GM21528 (cell line): ENCODE measurements at regions not wholly inside any gene's neighbourhood (a gene's known extent, or its start where the extent isn't known, plus 50 kb on each side); places are given as distances from the start of the nearest gene placed in this dataset.

Experiments
- ATAC-seq: cut with Tn5 transposase; IDR thresholded peaks from one replicate; pipeline ENCODE4 v1.9.1; 2021; ENCODE audit warnings: mild to moderate bottlenecking, moderate library complexity; ENCODE audit not compliant: unreplicated experiment, low FRiP score

DNA sequence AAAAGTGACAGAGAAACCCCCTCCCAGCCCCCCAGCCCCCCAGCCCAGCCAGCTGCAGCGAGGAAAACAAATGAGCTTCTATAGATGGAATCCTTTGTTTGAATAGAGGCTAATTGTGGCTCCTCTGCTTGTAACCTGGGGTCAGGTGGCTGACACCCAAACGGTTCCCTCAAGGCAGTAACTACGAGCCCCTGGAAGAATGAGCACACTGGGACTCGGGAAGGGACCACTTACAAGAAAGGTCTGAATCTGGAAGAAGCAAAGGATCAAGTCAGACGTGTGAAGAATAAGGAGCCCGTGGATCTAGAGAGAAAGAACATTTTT is 108.7 kb upstream of the FUT8 start:
- ATAC-seq = no peak

DNA sequence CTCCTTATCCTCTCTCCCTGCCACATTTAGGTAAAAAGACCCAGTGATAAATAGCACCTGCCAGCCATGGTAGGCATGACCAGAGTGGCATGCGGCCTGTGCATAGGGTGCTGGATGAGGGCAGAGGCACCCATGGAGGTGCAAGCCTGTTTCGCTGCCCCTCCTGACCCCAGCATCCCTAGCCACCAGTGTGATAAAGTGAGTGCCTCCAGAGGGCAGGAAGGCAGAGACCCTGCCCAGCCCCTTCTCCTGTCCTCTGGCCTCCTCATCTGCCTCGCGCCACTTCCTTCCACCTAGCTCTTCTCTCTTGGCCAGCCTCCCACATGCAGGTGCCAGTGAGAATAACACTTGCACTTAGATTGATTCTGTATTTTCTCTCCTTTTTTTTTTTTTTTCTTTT is 108.3 kb upstream of the FUT8 start:
- ATAC-seq = no peak

DNA sequence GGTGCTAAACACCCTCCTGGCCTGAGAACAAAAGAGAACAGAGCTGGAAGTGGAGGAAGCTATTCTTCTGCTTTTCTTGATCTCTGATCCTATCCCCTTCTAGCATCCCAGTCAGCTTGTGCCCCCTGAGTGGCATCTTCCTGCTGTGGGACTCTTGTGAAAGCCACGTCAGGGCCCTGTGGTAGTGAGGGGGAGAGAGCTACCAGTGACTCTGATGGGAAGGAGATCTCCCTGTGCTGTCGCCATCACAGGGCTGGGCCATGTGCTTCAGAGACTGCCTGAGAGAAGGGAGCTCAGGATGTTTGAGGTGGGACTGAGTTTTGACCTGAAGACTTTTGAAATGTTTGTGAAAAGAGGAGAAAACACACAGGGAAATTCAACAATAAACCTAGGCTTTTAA is 107.6 kb upstream of the FUT8 start:
- ATAC-seq = no peak

DNA sequence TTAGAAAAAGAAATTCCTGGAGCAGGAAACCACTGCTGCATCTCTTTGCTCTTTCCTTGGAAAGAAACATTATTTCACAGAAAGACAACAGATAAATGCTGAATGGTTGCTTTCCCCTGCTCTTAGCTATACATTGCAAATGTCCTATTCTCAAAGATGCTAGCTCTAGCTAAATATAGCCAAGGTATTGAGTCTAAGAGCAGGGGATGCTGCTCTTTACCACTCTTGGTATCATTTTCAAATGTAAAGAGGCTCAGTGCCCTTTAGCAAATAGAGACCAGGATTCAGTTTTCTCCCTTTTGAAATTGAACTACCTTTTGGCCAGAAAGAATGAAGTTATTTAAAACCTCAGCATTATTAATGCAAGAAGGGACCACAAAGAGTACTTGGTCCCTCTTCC is 104.0 kb upstream of the FUT8 start:
- ATAC-seq = no peak

DNA sequence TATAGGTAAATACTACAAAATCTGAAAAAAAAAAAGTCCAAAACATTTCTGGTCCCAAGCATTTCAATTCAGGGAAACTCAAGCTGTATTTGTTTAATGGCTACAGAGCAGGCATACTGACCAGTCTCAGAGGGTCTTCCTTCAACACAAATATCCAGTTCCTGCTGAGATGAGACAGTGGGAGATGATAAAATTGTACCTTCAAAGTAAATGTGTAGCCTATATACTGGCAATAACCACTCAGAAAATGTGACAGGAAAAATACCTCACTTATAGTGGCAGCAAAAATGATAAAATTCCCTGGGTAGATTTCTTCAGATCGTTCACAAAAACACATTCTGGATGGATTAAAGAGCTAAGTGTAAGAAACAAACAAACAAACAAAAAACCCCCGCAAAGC is 102.0 kb upstream of the FUT8 start:
- ATAC-seq = no peak

DNA sequence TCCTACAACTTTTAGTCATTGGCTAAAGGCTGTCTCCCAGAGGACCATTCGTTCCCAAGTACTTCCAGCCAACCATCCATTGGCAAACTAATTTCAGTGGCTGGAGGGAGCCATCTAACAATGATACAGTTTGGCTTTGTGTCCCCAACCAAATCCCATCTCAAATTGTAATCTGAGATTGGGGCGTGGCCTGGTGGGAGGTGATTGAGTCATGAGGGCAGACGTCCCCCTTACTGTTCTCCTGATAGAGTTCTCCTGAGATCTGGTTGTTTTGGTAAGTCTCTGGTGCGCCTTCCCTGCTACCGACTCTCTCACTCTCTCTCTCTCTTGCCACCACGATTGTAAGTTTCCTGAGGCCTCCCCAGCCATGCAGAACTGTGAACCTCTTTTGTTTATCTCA is 99.7 kb upstream of the FUT8 start:
- no peak for ATAC-seq

DNA sequence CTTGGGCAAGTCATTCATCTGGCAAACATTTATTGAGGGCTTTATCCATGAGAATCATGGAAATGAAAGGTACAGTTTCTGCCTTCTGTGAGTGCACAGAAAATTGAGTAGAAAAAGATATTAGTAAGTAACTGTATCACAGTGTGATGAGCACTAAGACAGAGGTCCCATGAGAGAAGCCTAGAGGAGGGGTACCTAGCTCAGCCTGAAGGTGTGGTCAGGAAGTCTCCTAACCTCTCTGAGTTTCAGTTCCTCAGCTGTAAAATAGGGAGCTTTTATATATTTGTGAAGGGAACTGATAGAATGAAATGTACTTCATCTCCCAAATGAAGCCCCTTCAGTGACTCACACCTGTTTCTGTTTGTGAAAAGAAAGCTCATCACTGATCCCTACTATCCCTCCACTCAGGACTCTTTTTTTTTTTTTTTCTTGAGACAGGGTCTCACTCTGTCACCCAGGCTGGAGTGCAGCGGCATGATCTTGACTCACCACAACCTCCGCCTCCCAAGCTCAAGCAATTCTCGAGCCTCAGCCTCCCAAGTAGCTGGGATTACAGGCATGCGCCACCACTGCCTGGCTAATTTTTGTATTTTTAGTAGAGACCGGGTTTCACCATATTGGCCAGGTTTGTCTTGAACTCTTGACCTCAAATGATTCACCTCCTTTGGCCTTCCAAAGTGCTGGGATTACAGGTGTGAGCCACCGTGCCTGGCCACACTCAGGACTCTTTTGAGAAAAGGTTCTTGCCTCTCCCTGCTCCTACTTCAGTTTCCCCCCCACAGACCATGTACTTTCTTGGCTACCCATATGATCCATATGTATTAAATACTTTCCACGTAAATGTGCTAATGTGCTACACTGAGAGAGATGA is 93.7 kb upstream of the FUT8 start:
- ATAC-seq = peak; percentile 57

DNA sequence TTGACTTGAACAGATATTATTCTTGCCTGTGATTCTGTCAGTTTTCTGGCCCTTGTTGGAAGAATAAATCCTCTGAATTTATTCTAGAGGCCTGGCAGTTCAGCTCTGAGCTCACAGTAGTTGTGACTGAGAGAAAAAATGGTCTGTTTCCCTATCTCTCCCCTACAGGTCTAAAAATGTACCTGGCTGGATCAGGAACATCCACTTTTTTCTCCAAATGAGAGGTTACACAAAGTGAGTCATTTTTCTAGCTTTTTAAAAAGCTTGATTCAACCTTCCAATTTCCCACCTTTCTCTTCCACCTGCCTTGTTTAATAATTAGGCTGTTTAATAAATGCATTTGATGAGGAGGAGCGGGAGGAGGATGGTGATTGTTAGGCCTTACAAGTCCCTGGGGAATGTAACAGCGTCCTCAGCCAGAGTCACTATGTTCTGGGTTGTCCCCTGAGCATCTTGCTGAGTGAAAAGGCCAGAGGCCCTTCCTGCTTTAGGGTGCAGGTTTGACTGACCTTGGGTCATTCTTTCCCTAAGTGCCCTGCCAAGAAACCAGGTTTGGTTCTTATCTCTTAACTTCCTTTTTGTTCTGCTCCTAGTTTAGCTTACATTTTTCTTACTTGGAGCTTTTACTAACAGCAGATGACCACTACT is 91.7 kb upstream of the FUT8 start:
- no peak for ATAC-seq

DNA sequence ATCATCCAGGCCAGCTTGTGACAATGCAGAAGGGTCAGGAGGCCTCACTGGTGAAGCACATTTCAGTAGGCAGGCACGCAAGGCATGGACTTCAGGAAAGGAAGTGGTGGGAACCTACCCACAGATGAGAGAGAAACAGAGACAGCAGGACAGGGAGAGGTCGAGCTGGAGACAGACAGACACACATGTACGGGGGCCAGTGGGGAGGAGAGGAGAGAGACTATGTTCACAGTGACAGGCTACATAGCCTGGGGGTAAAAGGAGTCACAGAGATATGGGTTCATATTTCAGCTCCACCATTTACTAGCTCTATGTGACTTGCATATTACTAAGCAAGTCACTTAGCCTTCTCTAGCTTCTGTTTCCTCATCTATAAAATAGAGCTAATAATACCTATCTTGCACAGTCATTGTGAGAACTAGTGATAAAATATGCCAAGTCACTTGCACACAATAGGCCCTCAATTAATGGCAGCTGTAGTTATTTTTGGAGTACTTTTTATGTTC is 91.1 kb upstream of the FUT8 start:
- ATAC-seq = peak; percentile 60

DNA sequence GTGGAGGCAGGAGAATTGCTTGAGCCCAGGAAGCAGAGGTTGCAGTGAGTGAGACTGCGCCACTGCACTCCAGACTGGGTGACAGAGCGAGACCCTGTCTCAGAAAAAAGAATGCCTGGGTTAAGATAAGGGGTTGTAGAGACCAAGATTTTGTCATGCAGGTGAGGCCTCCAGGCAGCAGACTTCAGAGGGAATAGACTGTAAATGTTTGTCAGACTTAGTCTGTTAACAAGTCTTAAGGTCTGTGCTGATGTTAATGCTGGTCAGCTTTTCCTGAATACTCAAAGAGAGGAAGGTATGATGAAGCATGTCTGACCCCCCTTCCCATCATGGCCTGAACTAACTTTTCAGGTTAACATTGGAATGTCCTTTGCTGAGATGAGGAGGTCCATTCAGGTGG is 83.0 kb upstream of the FUT8 start:
- no peak for ATAC-seq

DNA sequence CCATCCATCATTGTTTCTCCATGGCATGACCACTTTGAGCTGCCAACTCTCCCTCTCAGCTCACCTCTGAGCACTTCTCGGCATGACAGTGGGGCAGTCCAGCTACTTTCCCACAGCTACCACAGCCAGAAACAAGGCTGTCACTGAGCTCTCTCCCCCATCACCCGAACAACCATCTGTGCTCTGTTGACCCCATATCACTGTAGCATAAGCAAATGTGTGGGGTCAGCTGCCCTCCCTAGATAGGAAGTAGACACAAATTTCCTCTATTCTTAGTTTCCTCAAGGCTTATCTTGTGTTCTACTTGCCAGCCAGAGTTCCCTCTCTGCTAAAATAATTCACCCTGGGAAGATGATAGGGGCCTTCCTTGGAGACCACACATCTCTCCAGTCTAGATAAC is 82.6 kb upstream of the FUT8 start:
- no peak for ATAC-seq

DNA sequence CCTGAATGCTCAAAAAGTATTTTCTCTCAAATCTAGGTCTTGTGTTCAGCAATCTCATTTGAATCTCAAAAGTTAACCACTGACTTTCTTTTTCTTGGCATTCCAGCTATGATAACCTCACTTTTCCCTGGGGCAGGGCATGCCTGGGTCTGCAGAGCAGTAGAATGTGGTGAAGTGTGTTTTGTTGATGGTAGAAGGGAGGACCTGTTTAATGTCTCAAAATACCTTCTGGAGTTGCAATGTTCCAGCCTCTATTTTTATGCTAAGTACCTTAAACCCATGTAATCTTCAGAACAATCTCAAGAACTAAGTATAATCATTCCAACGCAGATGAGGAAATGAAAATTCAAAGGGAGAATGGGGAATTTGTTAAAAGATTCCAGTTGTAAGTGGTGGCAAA is 82.1 kb upstream of the FUT8 start:
- no peak for ATAC-seq

DNA sequence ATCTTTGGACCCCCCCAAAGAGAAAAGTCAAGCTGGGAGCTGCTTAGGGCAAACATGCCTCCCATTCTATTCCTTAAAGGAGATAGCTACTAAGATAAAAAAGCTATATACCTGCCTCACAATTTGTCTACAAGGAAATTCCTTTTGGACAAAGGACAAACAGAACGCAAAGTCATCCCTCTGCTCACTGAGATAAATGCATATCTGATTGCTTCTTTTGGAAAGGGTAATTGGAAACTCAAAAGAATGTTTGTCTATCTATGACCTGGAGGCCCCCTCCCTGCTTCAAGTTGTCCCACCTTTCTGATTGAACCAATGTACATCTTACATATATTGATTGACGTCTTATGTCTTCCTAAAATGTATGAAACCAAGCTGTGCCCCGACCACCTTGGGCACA is 80.9 kb upstream of the FUT8 start:
- ATAC-seq = no peak

DNA sequence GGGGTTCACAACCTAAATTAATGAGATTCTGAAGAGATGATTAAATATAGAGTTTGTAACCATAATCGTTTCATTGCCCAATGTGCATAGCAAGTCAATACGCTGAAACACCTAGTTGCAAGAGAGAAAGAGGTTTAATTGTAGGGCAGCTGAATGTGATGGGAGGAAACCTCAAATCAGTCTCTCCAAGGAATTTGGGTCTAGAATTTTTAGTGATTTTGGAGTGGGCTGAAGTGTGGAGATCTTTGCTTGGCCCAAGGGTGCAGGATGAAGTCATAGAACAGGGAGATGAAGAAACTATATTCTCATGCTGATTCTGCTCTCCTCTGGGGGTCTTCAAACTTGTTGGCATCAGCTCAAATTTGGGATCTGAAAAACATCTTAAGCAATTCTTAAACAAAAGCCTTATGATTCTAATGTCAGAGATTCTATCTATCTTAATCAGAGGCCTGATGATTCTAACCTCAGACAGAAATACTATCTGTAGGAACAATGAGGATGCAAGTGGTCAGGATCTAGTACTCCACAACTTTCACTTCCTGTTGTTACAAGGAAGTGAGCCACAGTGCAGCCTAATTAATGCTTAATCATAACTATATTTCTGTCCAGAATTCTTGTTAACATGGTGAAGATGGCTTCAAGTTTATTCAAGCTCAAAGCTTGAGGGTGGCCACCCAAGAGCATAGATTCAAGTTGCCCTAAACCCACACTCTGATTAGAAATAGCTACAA is 80.2 kb upstream of the FUT8 start:
- no peak for ATAC-seq

DNA sequence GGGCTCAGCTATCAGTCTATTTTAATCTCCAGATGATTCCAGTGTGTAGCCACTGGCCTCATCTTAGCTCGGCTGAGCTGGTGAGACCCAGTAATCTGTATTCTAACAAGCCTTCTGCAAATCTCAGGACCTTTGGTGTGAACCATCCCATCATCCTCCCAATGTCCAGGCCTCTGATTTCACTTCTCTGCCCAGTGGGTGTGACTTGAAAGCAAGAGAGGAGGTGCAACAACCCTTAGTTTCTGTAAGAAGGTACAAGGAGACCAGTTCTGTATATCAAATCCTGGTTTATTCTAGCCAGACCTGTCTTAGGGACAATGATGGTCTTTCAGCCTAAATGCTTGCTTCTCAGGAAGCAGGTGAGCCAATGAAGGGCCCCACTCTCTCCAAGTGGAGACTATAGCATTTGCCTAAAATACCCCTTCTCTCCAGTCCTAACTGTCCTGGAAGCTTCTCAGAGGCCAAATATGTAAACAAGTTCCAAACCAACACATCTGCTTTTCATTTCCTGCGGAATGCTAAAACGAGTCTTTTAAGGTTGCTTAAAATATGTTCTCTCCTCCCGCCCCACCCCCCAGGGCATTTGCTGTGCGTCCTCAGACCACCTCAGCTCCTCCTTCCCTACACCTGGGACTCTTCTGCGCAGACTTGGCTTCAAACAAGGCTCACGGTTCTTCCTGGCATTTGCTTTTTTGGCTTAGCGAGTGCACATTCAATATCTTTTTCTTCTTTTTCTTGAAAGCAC is 78.4 kb upstream of the FUT8 start:
- ATAC-seq = no peak

DNA sequence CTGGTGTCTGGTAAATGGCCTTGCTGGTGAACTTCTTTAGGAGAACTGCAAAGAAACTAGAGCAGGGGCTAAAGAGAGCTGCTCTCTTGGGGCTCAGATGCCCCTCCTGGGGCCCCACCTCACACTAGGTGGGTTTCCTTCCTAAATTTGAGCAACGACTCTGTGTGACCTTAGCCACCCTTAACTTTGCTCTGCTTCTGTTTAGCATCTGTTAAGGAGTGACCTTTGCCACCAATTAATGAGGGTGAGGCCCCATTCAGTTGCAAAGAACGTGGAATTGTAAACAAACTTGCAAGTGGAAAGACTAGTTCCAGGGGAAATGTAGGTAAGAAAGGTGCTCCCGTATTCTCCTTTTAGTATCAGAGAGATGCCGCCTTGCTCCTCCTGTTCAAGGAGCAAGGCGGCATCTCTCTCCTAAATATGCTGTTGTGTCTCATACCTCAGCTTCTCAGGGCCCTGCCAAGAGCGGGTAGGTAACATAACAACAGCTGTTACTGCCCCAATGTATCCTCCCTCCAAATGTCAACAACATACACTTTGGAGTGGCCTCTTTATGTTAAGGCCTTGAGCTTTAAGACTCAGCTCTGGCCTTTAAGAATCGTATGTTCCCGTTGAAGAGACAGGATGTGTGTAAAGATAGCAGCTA is 77.6 kb upstream of the FUT8 start:
- no peak for ATAC-seq

DNA sequence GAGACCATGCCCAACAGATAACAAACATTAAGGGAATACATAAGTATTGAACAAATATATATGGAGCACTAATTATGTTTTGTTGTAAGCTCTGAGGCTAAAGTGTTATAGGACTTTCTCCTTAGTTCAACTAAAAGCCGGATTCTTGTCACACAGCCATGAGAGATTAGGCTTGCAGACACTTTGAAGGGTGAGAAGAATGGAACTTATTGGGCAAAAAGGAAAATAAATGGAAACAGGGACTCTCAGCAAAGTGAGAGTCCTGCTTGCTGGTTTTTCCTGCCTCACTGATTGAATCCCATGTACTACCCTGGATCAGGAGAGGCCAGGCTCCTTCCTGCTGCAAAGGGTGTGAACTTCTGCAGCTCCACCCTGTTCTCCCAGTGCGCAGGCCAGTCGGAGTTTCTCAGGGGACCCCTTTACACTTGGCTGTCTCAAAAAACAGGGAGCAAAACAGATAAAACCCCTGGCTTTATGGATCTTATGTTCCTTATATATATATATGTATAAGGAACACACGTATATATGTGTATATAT is 77.1 kb upstream of the FUT8 start:
- no peak for ATAC-seq

DNA sequence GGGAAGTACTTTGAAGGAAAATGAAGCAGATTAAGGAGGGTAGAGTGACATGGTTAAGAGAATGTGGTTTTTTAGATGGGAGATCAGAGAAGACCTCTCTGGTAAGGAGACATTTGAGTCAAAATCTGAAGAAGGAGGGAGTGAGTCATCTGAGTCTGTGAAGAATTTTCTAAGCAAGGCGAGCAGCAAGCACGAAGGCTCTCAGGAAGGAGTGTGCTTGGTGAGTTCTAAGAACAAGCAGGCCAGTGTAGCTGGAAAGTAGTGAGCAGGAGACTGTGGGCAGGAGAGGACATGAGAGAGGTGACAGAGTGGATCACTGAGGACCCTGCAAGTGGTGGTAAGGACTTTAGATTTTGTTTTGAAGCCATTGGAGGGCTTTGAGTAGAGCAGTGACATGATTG is 76.3 kb upstream of the FUT8 start:
- ATAC-seq = no peak

DNA sequence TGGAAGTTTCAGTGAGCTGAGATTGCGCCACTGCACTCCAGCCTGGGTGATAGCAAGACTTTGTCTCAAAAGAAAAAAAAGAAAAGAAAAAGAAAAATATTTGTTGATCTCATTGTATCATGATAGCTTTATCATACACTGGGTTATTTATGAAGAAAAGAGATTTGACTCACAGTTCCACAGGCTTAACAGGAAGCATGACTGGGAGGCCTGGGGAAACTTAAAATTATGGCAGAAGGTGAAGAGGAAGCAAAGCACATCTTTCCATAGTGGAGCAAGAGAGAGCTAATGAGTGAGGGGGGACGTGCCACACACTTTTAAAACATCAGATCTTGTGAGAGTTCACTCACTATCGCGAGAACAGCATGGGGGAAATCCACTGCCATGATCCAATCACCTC is 72.7 kb upstream of the FUT8 start:
- ATAC-seq = no peak

DNA sequence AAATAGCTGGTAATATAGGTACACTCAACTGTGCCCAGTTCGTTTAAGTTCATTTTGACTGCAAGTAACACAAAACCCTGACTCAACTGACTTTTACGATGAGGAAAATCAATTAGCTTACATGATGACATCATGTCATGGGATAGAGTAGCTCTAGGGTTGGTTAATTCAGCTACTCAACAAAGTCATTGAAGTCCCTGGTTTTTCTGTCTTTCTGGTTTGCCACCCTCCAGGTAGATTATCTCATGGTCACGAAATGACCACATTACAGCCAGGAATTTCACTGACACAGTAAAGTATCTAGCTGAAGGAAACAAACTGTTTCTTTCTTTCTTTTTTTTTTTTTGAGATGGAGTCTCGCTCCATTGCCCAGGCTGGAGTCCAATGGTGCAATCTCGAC is 68.5 kb upstream of the FUT8 start:
- ATAC-seq = no peak
